ENCODE measurements at regions not wholly inside any gene's neighbourhood (a gene's known extent, or its start where the extent isn't known, plus 50 kb on each side); places are given as distances from the start of the nearest gene placed in this dataset.

DNA sequence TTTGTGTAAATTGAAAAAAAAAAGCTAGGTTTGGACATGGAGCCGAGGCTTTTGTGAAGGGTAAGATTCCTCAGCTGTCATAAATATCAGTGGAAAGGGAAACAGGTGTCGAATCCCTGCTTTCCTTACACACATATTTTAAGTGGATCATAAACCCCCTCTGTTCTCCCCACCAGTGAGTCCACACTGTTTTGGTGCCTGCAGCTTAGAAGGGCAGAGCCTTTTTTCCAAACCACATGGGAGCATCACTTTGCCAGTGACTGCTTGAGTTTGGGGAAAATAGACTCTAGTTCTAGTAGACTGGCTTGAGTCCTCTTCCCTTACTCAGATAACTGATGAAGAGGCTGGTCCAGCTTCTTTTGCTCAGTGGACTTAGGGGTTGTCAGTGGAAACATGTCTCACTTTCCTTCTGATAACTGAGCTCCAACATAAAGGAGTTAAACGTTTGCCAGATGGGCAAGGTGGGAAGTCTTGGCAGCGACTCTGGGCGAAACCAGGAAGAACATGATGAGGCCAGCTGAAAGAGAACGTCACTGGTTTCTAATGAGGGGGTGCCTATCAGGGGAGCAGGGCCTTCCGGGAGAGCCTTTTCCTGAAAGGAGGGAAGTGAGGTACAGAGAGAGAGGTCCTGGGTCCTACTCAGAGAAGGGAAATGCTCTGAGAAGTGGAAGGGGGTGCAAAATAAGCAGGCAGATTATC is 168.1 kb upstream of the PARP11 start:
- no peaks in the 10 kb centered on the region for H3K4me1 ChIP-seq (ENCODE audit: control insufficient read depth in 2 of 2, insufficient read depth in 2 of 2, low read length in 2 of 2)
- ChIA-PET CTCF (interaction anchor here (5.4 to 6.2 kb wide), 2 partner anchors 157 to 236 kb away, joined by 39 to 45 read pairs; no protein-coding TSS in a partner anchor), POLR2A (no interaction called here)
- no peak overlapping the region for H2AFZ ChIP-seq (ENCODE audit: insufficient read depth, low read depth, low read length, poor library complexity, severe bottlenecking)
- H3K27me3 ChIP-seq (replicated peaks in 1 of 4; ENCODE audit: control extremely low read depth in 1 of 4, control insufficient read depth in 3 of 4, insufficient read depth in 4 of 4, low read length in 3 of 4): peaks cover 0 to 3% (median 0%) of the 10 kb centered on the region in 4 experiments
- H4K20me1 ChIP-seq (ENCODE audit: control insufficient read depth, insufficient read depth, low read length, poor library complexity, severe bottlenecking): no peaks in the 10 kb centered on the region
- Mint-ChIP-seq H3K27me3 (peaks cover 33% of the 10 kb centered on the region), H3K4me1 (no peaks in the 10 kb centered on the region), H3K9me3 (ENCODE audit: insufficient read depth) (no peaks in the 10 kb centered on the region), H3K27ac (no peak overlapping the region), H3K4me3 (no peak overlapping the region)
- DNase-seq (no peak), ATAC-seq (ENCODE audit: low read depth) (no peak)
- WGBS (ENCODE audit: insufficient coverage): 64% methylated on average over 5 of the region's 7 CpGs
- H3K4me3 ChIP-seq (ENCODE audit: control extremely low read depth in 1 of 5, extremely low read depth in 1 of 5, insufficient read depth in 1 of 5, low read depth in 2 of 5, low read length in 4 of 5): no peak overlapping the region
- H3K9ac ChIP-seq (ENCODE audit: low read length): no peak overlapping the region
- H3K27ac ChIP-seq (ENCODE audit: low read length in 2 of 2): no peak overlapping the region
- H3K4me2 ChIP-seq (replicated peaks; ENCODE audit: low read depth, low read length, poor library complexity, severe bottlenecking): no peak overlapping the region
- H3K79me2 ChIP-seq (ENCODE audit: control insufficient read depth, insufficient read depth, low read length): no peaks in the 10 kb centered on the region
- TF ChIP-seq EZH2 (IDR thresholded peaks at IDR 0.05; ENCODE audit: borderline replicate concordance, insufficient read depth, low read depth, low read length, poor library complexity, severe bottlenecking): no peak
- TF ChIP-seq, protein P1, sequence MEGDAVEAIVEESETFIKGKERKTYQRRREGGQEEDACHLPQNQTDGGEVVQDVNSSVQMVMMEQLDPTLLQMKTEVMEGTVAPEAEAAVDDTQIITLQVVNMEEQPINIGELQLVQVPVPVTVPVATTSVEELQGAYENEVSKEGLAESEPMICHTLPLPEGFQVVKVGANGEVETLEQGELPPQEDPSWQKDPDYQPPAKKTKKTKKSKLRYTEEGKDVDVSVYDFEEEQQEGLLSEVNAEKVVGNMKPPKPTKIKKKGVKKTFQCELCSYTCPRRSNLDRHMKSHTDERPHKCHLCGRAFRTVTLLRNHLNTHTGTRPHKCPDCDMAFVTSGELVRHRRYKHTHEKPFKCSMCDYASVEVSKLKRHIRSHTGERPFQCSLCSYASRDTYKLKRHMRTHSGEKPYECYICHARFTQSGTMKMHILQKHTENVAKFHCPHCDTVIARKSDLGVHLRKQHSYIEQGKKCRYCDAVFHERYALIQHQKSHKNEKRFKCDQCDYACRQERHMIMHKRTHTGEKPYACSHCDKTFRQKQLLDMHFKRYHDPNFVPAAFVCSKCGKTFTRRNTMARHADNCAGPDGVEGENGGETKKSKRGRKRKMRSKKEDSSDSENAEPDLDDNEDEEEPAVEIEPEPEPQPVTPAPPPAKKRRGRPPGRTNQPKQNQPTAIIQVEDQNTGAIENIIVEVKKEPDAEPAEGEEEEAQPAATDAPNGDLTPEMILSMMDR (IDR thresholded peaks at IDR 0.05): no peak
- H3K36me3 ChIP-seq (replicated peaks in 1 of 2; ENCODE audit: control extremely low read depth in 1 of 2, control insufficient read depth in 1 of 2, extremely low read depth in 1 of 2, insufficient read depth in 2 of 2, low read length in 1 of 2): no peaks in the 10 kb centered on the region
- H3K9me3 ChIP-seq (ENCODE audit: control extremely low read depth in 1 of 3, control insufficient read depth in 2 of 3, insufficient read depth in 1 of 3, low read length in 2 of 3): no peaks in the 10 kb centered on the region
- intact Hi-C loops (cut with micrococcal nuclease): no loop called here

DNA sequence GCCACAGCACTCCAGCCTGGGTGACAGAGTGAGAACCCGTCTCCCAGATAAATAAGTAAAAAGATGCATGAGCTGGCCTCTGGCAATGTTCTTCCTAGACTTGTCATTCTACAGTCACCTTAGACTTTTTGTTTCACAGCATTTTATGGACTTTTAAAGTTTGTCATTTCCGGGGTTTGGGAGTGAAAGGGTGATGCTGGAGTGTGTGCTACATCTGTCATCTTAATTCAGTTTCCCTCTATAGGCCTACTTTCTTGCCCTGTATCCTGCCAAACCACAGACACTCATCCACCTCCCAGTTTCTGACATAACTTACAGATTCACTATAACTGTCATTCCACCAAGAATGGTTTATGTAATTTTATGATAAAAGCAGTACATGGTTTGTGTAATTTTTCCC is 166.7 kb upstream of the PARP11 start:
- no peak overlapping the region for H3K9ac ChIP-seq (ENCODE audit: low read length)
- WGBS (ENCODE audit: insufficient coverage): 100% methylated on average over 1 of the region's 2 CpGs
- DNase-seq: no peak
- Mint-ChIP-seq H3K9me3 (ENCODE audit: insufficient read depth) (no peaks in the 10 kb centered on the region), H3K27ac (no peak overlapping the region), H3K4me1 (no peaks in the 10 kb centered on the region), H3K27me3 (peaks cover 26% of the 10 kb centered on the region), H3K4me3 (no peak overlapping the region)
- no peaks in the 10 kb centered on the region for H3K9me3 ChIP-seq (ENCODE audit: control extremely low read depth in 1 of 3, control insufficient read depth in 2 of 3, insufficient read depth in 1 of 3, low read length in 2 of 3)
- no peak overlapping the region for H3K4me2 ChIP-seq (replicated peaks; ENCODE audit: low read depth, low read length, poor library complexity, severe bottlenecking)
- POLR2A ChIA-PET: interaction anchor here (0.7 to 0.9 kb wide), 2 partner anchors 13 to 16 kb away, joined by 3 read pairs; no protein-coding TSS in a partner anchor
- ATAC-seq (ENCODE audit: low read depth): no peak
- no peak overlapping the region for H2AFZ ChIP-seq (ENCODE audit: insufficient read depth, low read depth, low read length, poor library complexity, severe bottlenecking)
- TF ChIP-seq, protein P1 (IDR thresholded peaks at IDR 0.05): no peak
- TF ChIP-seq EZH2 (IDR thresholded peaks at IDR 0.05; ENCODE audit: borderline replicate concordance, insufficient read depth, low read depth, low read length, poor library complexity, severe bottlenecking): no peak
- H3K79me2 ChIP-seq (ENCODE audit: control insufficient read depth, insufficient read depth, low read length): no peaks in the 10 kb centered on the region
- H3K27me3 ChIP-seq (replicated peaks in 1 of 4; ENCODE audit: control extremely low read depth in 1 of 4, control insufficient read depth in 3 of 4, insufficient read depth in 4 of 4, low read length in 3 of 4): no peaks in the 10 kb centered on the region
- CTCF ChIA-PET: interaction anchor here (1.6 to 6.2 kb wide), 3 partner anchors 12 to 237 kb away, joined by 3 to 45 read pairs (median 39); no protein-coding TSS in a partner anchor
- no peak overlapping the region for H3K27ac ChIP-seq (ENCODE audit: low read length in 2 of 2)
- intact Hi-C loops (cut with micrococcal nuclease): no loop called here
- H3K4me1 ChIP-seq (ENCODE audit: control insufficient read depth in 2 of 2, insufficient read depth in 2 of 2, low read length in 2 of 2): no peaks in the 10 kb centered on the region
- no peak overlapping the region for H3K4me3 ChIP-seq (ENCODE audit: control extremely low read depth in 1 of 5, extremely low read depth in 1 of 5, insufficient read depth in 1 of 5, low read depth in 2 of 5, low read length in 4 of 5)
- H4K20me1 ChIP-seq (ENCODE audit: control insufficient read depth, insufficient read depth, low read length, poor library complexity, severe bottlenecking): no peaks in the 10 kb centered on the region
- no peaks in the 10 kb centered on the region for H3K36me3 ChIP-seq (replicated peaks in 1 of 2; ENCODE audit: control extremely low read depth in 1 of 2, control insufficient read depth in 1 of 2, extremely low read depth in 1 of 2, insufficient read depth in 2 of 2, low read length in 1 of 2)
